ENCODE measurements at regions not wholly inside any gene's neighbourhood (a gene's known extent, or its start where the extent isn't known, plus 50 kb on each side); places are given as distances from the start of the nearest gene placed in this dataset.
A peak's percentile ranks its signal among the peaks of the same experiment; 100 is the strongest.

GRCh38 chr9:88219601-88220000 lies 81.3 kb upstream of the SPATA31C2 start:
- ATAC-seq (no peak), DNase-seq (ENCODE audit: low spot score) (no peak)
- H3K36me3 Mint-ChIP-seq (ENCODE audit: low read depth) = no peaks in the 10 kb centered on the region
- no peaks in the 10 kb centered on the region for H3K9me3 Mint-ChIP-seq
- no peak overlapping the region for H3K27ac ChIP-seq (ENCODE audit: low read depth)
- no peak for TF ChIP-seq CTCF (conservative IDR thresholded peaks at IDR 0.05; ENCODE audit: low read depth in 2 of 2)
- TF ChIP-seq JUNB (IDR thresholded peaks at IDR 0.05; ENCODE audit: unreplicated experiment) = no peak
- TF ChIP-seq STAT1 (IDR thresholded peaks at IDR 0.05; ENCODE audit: unreplicated experiment) = no peak
- no peak for TF ChIP-seq EZH2phosphoT487 (IDR thresholded peaks at IDR 0.05; ENCODE audit: unreplicated experiment)
- no peak for TF ChIP-seq POLR2AphosphoS5 (IDR thresholded peaks at IDR 0.05; ENCODE audit: low read depth)
- no peak for TF ChIP-seq ZNF331 (CRISPR knock-in tag; IDR thresholded peaks at IDR 0.05; ENCODE audit: low read depth)
- TF ChIP-seq ZNF462 (CRISPR knock-in tag; IDR thresholded peaks at IDR 0.05) = no peak
- TF ChIP-seq NANOG (IDR thresholded peaks at IDR 0.05; ENCODE audit: borderline replicate concordance) = no peak
- no peak for TF ChIP-seq ZNF114 (CRISPR knock-in tag; IDR thresholded peaks at IDR 0.05)
- no peak for TF ChIP-seq ETS1 (IDR thresholded peaks at IDR 0.05)
- no peak for TF ChIP-seq EZH2 (IDR thresholded peaks at IDR 0.05; ENCODE audit: low read depth, unreplicated experiment)
- no peak overlapping the region for H3K4me3 Mint-ChIP-seq
- no peaks in the 10 kb centered on the region for H3K27me3 Mint-ChIP-seq (ENCODE audit: insufficient read depth, low read depth, poor library complexity)
- no peak overlapping the region for H3K4me2 ChIP-seq
- H3K4me3 ChIP-seq = no peak overlapping the region
- H3K27me3 ChIP-seq (ENCODE audit: insufficient read depth) = no peaks in the 10 kb centered on the region
- H3K9me2 ChIP-seq (ENCODE audit: insufficient read depth) = no peaks in the 10 kb centered on the region
- peaks cover 14% of the 10 kb centered on the region; the same call in 1 of the 2 replicates for H3K4me1 ChIP-seq (ENCODE audit: insufficient read depth)
- no peak overlapping the region for H3K27ac Mint-ChIP-seq
- peaks cover 21% of the 10 kb centered on the region for H3K4me1 Mint-ChIP-seq
- no peaks in the 10 kb centered on the region for H4K20me1 ChIP-seq (replicated peaks; ENCODE audit: insufficient read depth)
- H2AFZ ChIP-seq = 0 out of 2 replicates have a peak overlapping the region, but pooled peaks have one; percentile 63
- no peaks in the 10 kb centered on the region for H3K79me2 ChIP-seq (replicated peaks; ENCODE audit: insufficient read depth)
- H3F3A ChIP-seq (replicated peaks; ENCODE audit: low read depth) = 0 out of 2 replicates have a peak, but pooled peaks cover 2% of the 10 kb centered on the region
- H3K36me3 ChIP-seq (ENCODE audit: insufficient read depth) = no peaks in the 10 kb centered on the region

All from GM23338 (cell line).